ENCODE measurements at regions not wholly inside any gene's neighbourhood (a gene's known extent, or its start where the extent isn't known, plus 50 kb on each side); places are given as distances from the start of the nearest gene placed in this dataset.

DNA sequence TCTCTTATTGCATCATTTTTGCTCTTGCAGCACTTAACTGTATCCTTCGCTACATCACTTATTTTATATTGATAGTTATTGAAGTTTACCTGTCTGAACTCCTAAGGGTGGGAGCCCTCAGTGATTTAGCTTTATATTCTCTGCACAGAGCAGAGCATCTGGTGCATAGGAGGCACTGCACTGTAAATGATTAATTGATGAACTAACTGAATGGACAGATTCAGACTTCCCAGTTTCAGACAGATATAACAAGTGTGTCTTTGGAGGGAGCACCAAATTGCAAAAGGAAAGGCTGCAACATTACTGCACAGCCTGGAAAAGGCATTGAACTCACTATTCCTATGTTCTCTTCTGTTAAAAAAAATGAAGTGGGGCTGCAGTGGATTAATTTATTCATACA is 160.3 kb downstream of the EDN1 start:
- TF ChIP-seq, protein P1, sequence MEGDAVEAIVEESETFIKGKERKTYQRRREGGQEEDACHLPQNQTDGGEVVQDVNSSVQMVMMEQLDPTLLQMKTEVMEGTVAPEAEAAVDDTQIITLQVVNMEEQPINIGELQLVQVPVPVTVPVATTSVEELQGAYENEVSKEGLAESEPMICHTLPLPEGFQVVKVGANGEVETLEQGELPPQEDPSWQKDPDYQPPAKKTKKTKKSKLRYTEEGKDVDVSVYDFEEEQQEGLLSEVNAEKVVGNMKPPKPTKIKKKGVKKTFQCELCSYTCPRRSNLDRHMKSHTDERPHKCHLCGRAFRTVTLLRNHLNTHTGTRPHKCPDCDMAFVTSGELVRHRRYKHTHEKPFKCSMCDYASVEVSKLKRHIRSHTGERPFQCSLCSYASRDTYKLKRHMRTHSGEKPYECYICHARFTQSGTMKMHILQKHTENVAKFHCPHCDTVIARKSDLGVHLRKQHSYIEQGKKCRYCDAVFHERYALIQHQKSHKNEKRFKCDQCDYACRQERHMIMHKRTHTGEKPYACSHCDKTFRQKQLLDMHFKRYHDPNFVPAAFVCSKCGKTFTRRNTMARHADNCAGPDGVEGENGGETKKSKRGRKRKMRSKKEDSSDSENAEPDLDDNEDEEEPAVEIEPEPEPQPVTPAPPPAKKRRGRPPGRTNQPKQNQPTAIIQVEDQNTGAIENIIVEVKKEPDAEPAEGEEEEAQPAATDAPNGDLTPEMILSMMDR (IDR thresholded peaks at IDR 0.05): no peak
- no peak for TF ChIP-seq POLR2A (IDR thresholded peaks at IDR 0.05)

Measured in testis (tissue), 2 donors.